ENCODE measurements at regions not wholly inside any gene's neighbourhood (a gene's known extent, or its start where the extent isn't known, plus 50 kb on each side); places are given as distances from the start of the nearest gene placed in this dataset.

- Histone ChIP-seq H3K4me2 (no peak overlapping the region), H3K4me3 (no peak overlapping the region), H3F3A (ENCODE audit: low read depth) (no peaks in the 10 kb centered on the region), H3K79me2 (ENCODE audit: low read depth) (no peaks in the 10 kb centered on the region), H3K4me1 (no peaks in the 10 kb centered on the region), H3K9me3 (ENCODE audit: low read depth) (no peaks in the 10 kb centered on the region), H3K27ac (no peak overlapping the region), H2AFZ (replicated peaks) (no peak overlapping the region), H4K20me1 (ENCODE audit: low read depth) (no peaks in the 10 kb centered on the region), H3K27me3 (no peaks in the 10 kb centered on the region), H3K36me3 (no peaks in the 10 kb centered on the region), H3K9ac (no peak overlapping the region)
- H3K4me1 Mint-ChIP-seq, result no peaks in the 10 kb centered on the region
- H3K4me3 Mint-ChIP-seq, result no peak overlapping the region
- no peak for TF ChIP-seq EZH2phosphoT487 (IDR thresholded peaks at IDR 0.05)
- no peak for TF ChIP-seq EZH2 (IDR thresholded peaks at IDR 0.05)
- TF ChIP-seq CTCF (IDR thresholded peaks at IDR 0.05), result no peak
- H3K27me3 Mint-ChIP-seq (ENCODE audit: insufficient read depth, low read depth), result no peaks in the 10 kb centered on the region
- H3K36me3 Mint-ChIP-seq, result no peaks in the 10 kb centered on the region
- peaks cover 2% of the 10 kb centered on the region for H3K9me3 Mint-ChIP-seq
- no peak for DNase-seq (ENCODE audit: low spot score)
- H3K27ac Mint-ChIP-seq, result no peak overlapping the region
These were observed 84.9 kb downstream of the INHBA start for GRCh38 chr7:41617987-41618386.

- H3K9me3 ChIP-seq (ENCODE audit: low read depth), result no peaks in the 10 kb centered on the region
These were observed 90.1 kb downstream of the INHBA start for GRCh38 chr7:41612798-41613197.

GRCh38 chr7:41612386-41612785 lies 90.5 kb downstream of the INHBA start:
- H3K79me2 ChIP-seq (ENCODE audit: low read depth), result no peaks in the 10 kb centered on the region
- H3K4me1 ChIP-seq, result no peaks in the 10 kb centered on the region
- no peaks in the 10 kb centered on the region for H3K36me3 Mint-ChIP-seq
- no peak overlapping the region for H3K9ac ChIP-seq
- H3K4me2 ChIP-seq, result no peak overlapping the region
- H3K27me3 Mint-ChIP-seq (ENCODE audit: insufficient read depth, low read depth), result peaks cover 2% of the 10 kb centered on the region
- H3K4me1 Mint-ChIP-seq, result no peaks in the 10 kb centered on the region
- no peak for DNase-seq (ENCODE audit: low spot score)
- no peak overlapping the region for H3K27ac Mint-ChIP-seq
- no peak overlapping the region for H3K4me3 ChIP-seq
- no peaks in the 10 kb centered on the region for H4K20me1 ChIP-seq (ENCODE audit: low read depth)
- no peak overlapping the region for H3K27ac ChIP-seq
- no peak overlapping the region for H3K4me3 Mint-ChIP-seq
- H3K36me3 ChIP-seq, result no peaks in the 10 kb centered on the region
- no peaks in the 10 kb centered on the region for H3K9me3 Mint-ChIP-seq
- H2AFZ ChIP-seq (replicated peaks), result no peak overlapping the region
- H3F3A ChIP-seq (ENCODE audit: low read depth), result no peaks in the 10 kb centered on the region
- TF ChIP-seq EZH2 (IDR thresholded peaks at IDR 0.05) (no peak), CTCF (IDR thresholded peaks at IDR 0.05) (no peak), EZH2phosphoT487 (IDR thresholded peaks at IDR 0.05) (no peak)
- no peaks in the 10 kb centered on the region for H3K27me3 ChIP-seq
- no peaks in the 10 kb centered on the region for H3K9me3 ChIP-seq (ENCODE audit: low read depth)

More at GRCh38 chr7:41612798-41613197, 90.1 kb downstream of the INHBA start:
- no peaks in the 10 kb centered on the region for H3K79me2 ChIP-seq (ENCODE audit: low read depth)
- H3K36me3 ChIP-seq, result no peaks in the 10 kb centered on the region
- H3K27me3 ChIP-seq, result no peaks in the 10 kb centered on the region
- TF ChIP-seq EZH2 (IDR thresholded peaks at IDR 0.05), result no peak
- TF ChIP-seq EZH2phosphoT487 (IDR thresholded peaks at IDR 0.05), result no peak
- no peak for TF ChIP-seq CTCF (IDR thresholded peaks at IDR 0.05)
- no peaks in the 10 kb centered on the region for H3F3A ChIP-seq (ENCODE audit: low read depth)
- H3K27ac Mint-ChIP-seq, result no peak overlapping the region
- peaks cover 2% of the 10 kb centered on the region for H3K9me3 Mint-ChIP-seq
- H3K4me2 ChIP-seq, result no peak overlapping the region
- peaks cover 2% of the 10 kb centered on the region for H3K27me3 Mint-ChIP-seq (ENCODE audit: insufficient read depth, low read depth)
- no peak overlapping the region for H3K4me3 Mint-ChIP-seq
- no peak for DNase-seq (ENCODE audit: low spot score)
- H3K27ac ChIP-seq, result no peak overlapping the region
- H2AFZ ChIP-seq (replicated peaks), result no peak overlapping the region
- no peaks in the 10 kb centered on the region for H3K4me1 Mint-ChIP-seq
- no peaks in the 10 kb centered on the region for H3K36me3 Mint-ChIP-seq
- H3K9ac ChIP-seq, result no peak overlapping the region
- no peaks in the 10 kb centered on the region for H4K20me1 ChIP-seq (ENCODE audit: low read depth)
- no peaks in the 10 kb centered on the region for H3K4me1 ChIP-seq
- no peak overlapping the region for H3K4me3 ChIP-seq

Measured in neural progenitor cell (in vitro differentiated cells).